Cardiac fibroblast (primary cell): ENCODE measurements at regions not wholly inside any gene's neighbourhood (a gene's known extent, or its start where the extent isn't known, plus 50 kb on each side); places are given as distances from the start of the nearest gene placed in this dataset.
"Not testable (repeated sequence)": the region's sequence is repeated elsewhere in the genome, so short reads cannot be mapped to it uniquely, and the experiment has no call there.

ENCODE experiments used
- DNase-seq, 2 donors: peaks; one replicate each; pipeline versions ENCODE4 v3.0.0 to v3.0.0-alpha.2; 2010; ENCODE audit warnings: low read depth in 2 of 2
- H3K4me3 ChIP-seq, 2 donors: replicated peaks in 1 of 2; 1 replicate in 1 of 2; 2 replicates in 1 of 2; pipeline ENCODE4 v1.5.1; 2011; ENCODE audit warnings: low read depth in 2 of 2, low read length in 2 of 2, mild to moderate bottlenecking in 2 of 2, moderate library complexity in 1 of 2
- TF ChIP-seq, protein P1 (sequence below): IDR thresholded peaks from one replicate; pipeline ENCODE4 v1.5.1; 2011; ENCODE audit warnings: low read depth, mild to moderate bottlenecking, low read length, inconsistent platforms

DNA sequence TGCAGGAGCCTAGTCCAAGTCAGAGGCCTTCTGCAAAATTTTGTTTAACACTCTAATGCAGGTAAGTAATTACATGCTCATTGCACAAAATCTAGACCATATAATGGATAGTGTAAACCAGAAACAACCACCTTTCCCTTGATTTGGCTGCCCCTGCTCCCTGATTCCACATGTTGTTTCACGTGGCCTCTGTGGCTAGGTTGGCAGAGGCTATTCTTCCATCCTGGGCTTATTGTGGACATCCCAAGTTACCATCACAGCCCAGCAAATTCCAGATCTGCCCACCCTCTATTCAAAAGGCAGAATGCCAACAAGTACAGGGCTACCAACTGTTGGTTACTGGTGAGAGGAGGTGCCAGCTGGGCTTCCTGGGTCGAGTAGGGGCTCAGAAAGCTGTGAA, 794.5 kb upstream of the GRM7 start:
- DNase-seq = no peak
- no peak overlapping the region for H3K4me3 ChIP-seq
- TF ChIP-seq, protein P1, sequence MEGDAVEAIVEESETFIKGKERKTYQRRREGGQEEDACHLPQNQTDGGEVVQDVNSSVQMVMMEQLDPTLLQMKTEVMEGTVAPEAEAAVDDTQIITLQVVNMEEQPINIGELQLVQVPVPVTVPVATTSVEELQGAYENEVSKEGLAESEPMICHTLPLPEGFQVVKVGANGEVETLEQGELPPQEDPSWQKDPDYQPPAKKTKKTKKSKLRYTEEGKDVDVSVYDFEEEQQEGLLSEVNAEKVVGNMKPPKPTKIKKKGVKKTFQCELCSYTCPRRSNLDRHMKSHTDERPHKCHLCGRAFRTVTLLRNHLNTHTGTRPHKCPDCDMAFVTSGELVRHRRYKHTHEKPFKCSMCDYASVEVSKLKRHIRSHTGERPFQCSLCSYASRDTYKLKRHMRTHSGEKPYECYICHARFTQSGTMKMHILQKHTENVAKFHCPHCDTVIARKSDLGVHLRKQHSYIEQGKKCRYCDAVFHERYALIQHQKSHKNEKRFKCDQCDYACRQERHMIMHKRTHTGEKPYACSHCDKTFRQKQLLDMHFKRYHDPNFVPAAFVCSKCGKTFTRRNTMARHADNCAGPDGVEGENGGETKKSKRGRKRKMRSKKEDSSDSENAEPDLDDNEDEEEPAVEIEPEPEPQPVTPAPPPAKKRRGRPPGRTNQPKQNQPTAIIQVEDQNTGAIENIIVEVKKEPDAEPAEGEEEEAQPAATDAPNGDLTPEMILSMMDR = no peak

DNA sequence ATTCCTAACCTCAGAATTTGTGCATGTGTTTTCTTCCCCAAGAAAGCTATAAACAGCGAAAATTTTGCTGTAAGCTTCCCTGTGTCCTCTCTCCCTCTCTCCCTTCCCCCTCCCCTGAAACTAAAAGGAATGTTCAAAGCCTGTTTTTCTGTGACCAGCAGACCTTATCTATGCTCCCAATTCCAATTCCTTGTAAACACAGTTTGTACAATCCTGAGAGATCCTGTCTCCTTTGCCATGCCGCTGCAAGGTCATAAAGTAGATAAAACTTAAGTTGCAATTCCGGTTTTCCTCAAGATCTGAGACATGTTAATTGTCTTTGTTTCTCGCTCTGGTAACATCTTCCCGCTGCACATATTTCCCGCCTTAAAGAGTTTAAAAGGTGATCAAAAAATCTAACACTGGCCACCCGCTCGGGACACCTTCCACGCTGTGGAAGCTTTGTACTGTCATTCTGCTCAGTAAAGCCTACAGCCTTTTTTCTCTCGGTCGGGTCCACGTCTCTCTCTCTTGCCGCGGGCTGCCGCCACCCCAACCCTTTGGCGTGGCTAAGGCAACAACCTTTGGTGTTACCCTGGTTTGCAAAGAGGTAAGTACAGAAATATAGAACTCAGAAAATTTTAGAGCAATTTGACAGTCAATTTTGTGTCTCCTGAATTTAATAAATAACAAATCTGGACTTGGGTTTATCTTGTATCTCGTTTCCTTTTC, 793.9 kb upstream of the GRM7 start:
- H3K4me3 ChIP-seq, DNase-seq: not testable (repeated sequence)

DNA sequence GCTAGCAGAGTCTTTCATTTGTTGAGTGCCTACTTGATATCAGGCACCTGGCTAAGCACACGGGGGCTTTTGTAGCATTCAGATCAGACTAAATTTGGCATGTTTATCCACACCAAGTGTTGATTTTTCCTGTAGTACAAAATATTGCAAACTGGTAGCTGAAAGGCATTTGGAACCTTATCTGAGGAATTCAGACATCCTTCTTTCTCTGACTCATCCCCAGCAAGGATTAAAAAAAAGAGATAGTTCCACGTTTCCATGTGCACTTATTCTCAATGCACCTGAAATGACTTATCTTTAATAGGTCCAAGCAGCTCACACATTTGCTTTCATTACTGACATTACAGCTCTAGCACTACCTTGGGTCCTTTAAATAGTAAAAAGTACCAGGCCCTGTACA, 786.0 kb upstream of the GRM7 start:
- TF ChIP-seq, protein P1 = no peak
- DNase-seq = no peak
- no peak overlapping the region for H3K4me3 ChIP-seq

DNA sequence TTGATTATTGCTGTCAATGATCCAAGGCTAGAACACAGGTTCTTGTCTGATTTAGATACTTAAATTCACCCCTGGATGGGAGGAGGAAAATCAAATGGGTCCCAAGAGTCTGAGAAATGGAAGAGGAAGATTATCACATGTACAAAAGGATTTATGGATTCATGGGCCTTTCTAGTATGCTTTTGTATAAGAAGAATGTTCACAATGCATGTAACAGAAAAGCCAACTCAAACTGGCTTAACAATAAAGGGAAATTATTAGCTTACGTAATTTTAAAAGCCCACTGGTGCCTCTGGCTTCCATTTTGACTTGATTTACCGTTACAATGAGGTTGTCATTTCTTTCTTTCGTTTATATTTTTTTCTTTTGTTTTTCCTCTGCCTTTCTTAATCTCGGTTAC, 782.5 kb upstream of the GRM7 start:
- TF ChIP-seq, protein P1 = no peak
- no peak overlapping the region for H3K4me3 ChIP-seq
- no peak for DNase-seq

DNA sequence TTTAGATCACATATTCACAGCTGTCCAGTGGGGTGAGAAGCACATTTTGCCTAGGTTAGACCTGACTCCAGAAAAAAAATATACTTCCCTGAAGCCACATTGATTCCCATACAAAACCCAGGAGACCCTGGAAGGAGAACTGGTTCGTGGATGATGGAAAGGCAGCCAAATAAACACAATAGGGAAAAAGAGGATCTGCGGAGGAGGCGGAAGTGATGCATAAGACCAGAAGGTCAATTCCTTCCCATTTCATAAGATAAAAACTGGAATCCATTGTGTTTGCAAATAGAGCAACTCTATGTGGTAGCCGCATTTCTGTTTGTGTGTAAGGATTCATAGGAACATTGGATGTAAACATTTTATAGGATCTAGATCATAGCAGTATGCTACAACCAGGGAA, 781.9 kb upstream of the GRM7 start:
- no peak for DNase-seq
- H3K4me3 ChIP-seq = no peak overlapping the region
- TF ChIP-seq, protein P1 = no peak

DNA sequence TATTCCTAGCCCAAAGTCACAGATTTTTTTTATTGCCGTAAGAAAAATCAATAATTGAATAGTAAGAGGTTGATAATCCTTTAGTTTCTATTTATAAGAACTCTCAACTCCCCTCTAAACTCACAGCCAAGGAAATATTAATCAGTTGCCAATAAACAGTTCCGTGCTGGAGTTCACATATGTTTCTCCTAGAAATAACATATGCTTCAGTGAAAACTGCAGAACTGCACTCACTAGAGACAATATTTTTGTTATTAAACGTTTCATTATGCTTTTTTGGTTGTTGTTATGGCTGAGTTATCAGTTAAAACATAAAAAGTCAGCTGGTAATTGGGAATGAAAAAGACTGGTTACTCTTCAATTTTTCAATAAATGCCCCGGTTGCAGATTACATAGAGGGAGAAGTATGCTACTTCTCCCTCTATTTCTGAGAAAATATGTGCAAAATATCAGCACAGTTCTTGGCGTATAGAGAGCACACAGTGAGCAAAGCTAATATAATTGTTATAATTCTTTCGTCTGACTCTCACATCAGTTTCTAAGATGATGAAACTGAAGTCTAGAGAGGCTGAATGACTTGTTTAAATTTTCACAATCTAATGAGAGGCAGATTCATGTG, 781.2 kb upstream of the GRM7 start:
- H3K4me3 ChIP-seq = no peak overlapping the region
- no peak for DNase-seq
- TF ChIP-seq, protein P1 = no peak

DNA sequence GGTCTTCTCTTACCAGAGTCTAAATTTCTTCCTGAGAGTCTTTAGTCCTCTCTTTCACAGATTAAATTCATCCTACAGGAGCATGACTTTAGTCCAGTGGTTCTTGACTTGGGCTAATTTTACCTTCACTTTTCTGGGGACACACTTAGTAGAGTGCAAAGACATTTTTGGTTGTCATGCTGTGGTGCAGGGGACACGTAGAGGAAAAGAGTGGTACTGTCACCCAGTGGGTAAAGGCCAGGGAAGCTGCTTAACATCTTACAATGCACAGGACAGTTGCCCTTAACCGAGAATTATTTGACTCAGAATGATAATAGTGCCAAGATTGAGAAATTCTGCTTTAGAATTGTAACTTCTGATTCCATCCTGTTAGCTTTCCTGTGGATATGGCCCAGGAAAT, 772.5 kb upstream of the GRM7 start:
- no peak overlapping the region for H3K4me3 ChIP-seq
- TF ChIP-seq, protein P1 = no peak
- no peak for DNase-seq
